NCI-H187 treated with DMSO at 0.1 percent for 48 hours (cell line): ENCODE measurements at regions not wholly inside any gene's neighbourhood (a gene's known extent, or its start where the extent isn't known, plus 50 kb on each side); places are given as distances from the start of the nearest gene placed in this dataset.

ENCODE experiments used
- DNase-seq: peaks from one replicate; lab custom pipeline; 2025; lab: John Stamatoyannopoulos, UW

DNA sequence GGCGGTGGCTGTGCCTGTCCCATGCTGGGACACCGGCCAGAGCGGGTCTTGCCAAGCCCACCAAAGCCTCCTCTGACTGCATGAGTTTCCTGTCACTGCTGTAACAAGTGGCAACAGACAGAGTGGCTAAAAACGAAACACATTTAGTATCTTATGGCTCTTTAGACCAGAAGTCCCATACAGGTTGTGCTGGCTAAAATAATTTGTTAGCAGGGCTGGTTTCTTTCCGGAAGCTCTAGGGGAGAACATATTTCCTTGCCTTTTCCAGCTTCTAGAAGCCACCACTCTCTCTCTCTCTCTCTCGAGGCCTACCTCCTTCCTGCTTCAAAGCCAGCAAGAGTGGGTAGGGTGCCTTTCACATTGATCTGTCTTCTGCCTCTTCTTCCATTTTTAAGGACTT is 171.6 kb upstream of the PLPP4 start:
- DNase-seq, result no peak

DNA sequence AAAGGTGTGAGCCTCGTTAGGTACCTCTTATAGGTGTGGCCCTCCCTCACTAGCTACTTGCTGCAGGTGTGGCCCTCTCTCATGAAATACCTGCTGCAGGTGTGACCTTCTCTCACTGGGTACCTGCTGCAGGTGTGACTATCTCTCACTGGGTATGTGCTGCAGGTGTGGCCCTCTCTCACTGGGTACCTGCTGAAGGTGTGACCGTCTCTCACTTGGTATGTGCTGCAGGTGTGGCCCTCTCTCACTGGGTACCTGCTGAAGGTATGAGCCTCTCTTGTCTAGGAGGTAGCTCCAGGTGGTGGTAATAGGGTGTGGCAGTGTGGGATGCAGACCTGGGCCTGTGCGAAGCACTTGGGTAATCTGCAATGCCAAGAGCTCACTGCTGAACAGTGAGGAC is 170.7 kb upstream of the PLPP4 start:
- DNase-seq, result no peak

GRCh38 chr10:120300513-120300912 is 156.5 kb upstream of the PLPP4 start:
- DNase-seq, result no peak

DNA sequence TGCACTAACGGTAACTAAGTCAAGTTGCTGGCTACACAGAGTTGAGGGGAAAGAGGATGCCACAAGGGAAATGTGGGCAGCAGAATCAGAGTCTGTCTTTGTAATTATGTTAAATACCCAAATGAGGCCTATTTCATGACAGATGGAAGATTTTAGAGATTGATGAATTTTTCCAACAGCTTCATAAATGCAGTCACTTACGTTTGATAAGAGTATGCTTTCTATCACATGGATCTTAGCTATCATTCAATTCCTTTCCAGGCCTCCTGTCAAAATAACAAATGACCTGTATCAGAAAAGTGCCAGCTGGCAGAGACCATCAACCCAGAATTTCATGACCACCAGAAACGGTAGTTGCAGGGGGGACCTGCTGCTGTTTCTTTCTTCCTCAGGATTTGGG is 148.4 kb upstream of the PLPP4 start:
- DNase-seq, result no peak

- no peak for DNase-seq
Observed at GRCh38 chr10:120313715-120314114, 143.3 kb upstream of the PLPP4 start.

- no peak for DNase-seq
Observed at GRCh38 chr10:120314442-120314841, 142.6 kb upstream of the PLPP4 start.

DNA sequence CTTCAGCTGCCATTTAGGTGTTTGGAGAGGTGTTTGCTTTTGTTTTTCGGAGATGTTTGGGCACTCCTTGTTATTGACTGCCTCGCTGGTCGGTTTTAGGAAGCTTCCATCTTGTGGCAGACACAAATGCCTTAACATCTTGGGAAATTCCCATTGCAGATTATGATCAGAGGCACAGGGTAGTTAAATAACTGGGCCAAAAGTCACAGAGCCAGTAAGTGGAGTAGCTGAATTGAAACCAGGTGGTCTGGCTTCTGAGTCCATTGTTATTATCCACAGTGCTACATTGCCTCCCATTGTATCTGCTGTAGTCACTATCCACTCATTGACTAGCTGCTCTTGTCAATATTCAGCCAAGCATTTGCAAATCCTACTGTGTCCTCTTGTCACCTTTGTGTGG is 138.2 kb upstream of the PLPP4 start:
- no peak for DNase-seq

DNA sequence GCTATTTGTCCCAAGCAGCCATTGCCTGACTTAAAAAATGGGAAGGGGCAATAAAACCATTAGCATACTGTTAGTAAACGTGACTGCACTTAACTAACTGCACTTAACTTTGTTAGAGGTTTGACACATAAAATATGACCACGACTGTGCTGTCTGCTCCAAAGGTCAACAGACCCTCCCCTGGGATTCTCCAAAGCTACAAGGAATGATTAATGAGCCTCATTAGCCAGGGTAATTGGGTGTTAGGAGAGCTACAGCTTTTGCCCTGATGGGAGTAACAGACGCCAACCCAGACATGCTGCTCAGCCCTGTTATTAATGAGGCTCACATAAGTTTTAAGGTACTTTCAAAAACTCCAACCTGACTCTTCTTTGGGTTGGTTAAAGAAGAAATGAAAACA is 129.4 kb upstream of the PLPP4 start:
- DNase-seq, result no peak

- DNase-seq, result no peak
Observed at GRCh38 chr10:120328647-120329046, 128.4 kb upstream of the PLPP4 start.

DNA sequence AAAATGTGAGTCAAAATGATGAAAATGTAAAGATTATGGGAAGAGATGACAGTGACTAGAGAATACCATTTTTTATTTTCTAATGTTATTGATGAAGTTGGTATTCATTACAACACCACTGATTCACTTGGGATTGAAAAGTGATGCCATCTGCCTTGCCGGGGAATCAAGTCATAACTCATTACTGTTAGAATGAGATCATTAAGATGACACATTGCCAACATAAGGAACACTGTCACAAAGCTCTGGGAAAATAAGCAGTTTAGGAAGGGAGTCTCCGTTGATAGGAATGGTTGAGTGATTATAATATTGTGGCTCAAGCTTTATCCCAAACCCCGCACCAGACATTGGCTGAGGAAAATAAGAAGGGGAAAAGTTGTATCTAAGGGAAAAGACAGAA is 121.5 kb upstream of the PLPP4 start:
- DNase-seq, result no peak

- DNase-seq, result no peak
Observed at GRCh38 chr10:120336306-120336910, 120.6 kb upstream of the PLPP4 start.

GRCh38 chr10:120336911-120337540 is 120.0 kb upstream of the PLPP4 start:
- peak; percentile 20 for DNase-seq

DNA sequence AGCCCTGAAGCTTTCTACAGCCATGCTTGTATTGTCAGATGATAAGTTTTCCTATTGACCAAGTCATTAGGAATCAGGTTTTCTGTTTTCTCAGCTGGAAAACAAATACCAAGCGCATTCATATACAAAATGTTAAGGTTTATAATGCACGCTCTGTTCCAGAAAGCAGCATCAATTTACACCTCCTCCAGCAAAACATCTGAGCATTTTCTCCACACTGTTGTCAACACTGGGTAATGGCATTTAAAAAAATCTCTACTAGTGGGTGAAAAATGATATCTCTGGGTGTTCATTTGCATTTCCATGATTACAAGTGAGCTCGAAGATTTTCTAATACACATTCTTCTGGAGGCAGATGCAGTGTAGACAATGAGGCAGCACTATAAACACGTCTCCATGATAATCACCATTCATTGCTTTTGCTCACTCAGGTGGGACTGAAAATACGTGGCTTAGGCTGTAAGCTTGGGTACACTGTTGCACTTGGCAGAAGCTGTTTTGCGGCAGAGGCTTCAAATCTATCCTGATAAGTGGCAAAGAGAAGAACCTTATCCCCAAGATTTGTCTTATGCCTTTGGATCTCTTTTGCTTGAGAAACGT is 114.8 kb upstream of the PLPP4 start:
- no peak for DNase-seq

DNA sequence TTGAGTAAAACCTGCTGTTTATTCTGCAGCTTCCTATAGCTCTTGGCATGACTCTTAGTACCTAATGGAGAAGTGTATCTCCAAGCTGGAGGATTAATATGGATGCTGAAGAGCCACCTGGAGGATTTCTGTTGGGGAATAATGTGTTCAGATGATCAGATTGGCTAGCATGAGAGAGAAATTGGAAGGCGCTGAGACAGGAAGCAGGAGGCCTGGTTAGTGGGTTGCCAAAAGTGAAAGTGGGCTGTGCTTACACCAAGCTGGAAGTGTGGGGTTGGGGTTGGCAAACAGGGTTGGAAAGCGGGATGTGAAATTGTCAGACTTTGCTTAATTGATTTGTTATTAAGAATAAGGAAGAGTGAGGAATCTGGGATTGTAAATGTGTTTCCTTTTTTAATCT is 111.8 kb upstream of the PLPP4 start:
- DNase-seq, result no peak

DNA sequence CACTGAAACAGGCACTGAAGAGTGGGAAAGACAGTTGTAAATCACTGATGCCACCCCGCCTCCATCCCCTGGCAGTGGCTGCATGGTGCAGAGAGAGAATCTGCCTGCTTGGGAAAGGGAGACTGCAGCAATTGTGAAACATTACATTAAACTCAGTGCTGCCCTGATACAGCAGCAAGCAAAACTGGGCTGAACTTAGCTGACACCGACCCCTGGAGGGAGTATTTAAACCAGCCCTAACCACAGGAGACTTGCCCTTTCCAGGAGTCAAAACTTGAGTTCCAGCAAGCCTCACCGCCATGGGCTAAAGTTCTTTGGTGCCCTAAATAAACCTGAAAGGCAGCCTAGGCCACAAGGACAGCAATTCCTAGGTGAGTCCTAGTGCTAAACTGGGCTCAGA is 109.4 kb upstream of the PLPP4 start:
- no peak for DNase-seq

DNA sequence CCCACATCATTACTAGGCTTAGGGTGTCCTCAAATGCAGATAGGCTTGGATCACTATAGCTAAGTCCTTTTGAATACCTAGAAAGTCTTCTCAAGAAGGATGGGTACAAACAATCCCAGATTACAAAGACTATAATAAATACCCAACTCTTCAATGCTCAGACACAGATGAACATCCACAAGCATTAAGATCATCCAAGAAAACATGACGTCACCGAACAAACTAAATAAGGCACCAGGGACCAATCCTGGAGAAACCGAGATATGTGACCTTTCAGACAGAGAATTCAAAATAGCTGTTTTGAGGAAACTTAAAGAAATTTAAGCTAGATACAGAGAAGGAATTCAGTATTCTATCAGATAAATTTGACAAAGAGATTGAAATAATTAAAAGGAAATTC is 108.0 kb upstream of the PLPP4 start:
- DNase-seq, result no peak

- no peak for DNase-seq
Observed at GRCh38 chr10:120355425-120355824, 101.6 kb upstream of the PLPP4 start.

DNA sequence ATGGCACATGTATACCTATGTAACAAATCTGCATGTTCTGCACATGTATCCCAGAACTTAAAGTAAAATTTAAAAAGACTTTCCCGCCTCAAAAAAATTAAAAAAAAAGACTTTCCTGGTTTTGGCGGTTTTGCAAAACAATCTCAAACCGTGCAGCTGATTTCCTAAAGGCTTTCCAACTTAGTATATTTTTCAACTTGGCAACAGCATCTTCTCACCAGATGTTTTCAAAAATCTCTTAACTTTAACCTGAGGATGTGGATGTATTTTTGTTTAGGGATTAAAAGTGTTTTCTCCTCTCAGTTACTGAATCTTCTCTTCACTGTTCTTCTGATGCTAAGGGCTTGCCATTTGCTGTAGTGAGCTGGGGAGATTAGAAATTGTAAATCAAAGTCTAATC is 96.5 kb upstream of the PLPP4 start:
- DNase-seq, result no peak

- no peak for DNase-seq
Observed at GRCh38 chr10:120365872-120366271, 91.2 kb upstream of the PLPP4 start.

DNA sequence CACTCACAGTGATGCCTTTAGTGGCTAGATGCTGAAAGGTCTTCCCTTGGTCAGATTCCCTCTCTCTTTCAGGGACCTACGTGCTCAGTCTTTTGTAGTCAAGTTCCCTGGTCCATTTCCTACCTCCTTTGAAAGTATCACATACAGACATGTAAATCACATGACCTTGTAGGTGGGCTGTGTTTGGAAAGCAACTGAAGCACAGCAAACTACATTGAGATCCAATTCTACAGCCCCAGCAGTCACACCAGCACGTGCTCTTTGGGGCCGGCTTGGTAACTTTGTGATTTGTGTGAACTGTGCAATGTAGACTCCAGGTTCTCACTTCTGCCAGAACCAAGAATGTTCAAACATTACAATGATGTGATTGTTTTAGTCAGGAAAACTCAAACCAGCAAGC is 89.7 kb upstream of the PLPP4 start:
- DNase-seq, result no peak

GRCh38 chr10:120368338-120368737 is 88.7 kb upstream of the PLPP4 start:
- no peak for DNase-seq

- DNase-seq, result no peak
Observed at GRCh38 chr10:120368927-120369326, 88.1 kb upstream of the PLPP4 start.

DNA sequence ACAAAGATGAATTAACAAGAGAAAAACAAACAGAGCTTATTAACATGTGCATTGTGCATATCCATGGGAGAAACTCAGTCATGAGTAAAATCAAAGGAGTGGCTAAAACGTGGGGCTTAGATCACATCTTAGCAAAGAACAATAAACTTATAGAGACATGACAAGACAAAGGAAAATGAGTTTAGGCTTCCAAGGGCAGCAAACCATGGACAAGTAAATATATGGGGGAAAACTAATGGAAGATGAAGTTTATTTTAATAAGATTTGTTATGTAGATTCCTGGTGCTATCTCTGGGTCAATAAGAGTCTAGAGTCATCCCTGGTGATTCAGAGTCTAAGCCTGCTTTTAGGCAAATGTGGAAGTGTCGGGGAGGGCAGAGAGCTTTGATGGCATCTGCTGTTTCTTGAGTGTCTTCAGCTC is 87.2 kb upstream of the PLPP4 start:
- no peak for DNase-seq

DNA sequence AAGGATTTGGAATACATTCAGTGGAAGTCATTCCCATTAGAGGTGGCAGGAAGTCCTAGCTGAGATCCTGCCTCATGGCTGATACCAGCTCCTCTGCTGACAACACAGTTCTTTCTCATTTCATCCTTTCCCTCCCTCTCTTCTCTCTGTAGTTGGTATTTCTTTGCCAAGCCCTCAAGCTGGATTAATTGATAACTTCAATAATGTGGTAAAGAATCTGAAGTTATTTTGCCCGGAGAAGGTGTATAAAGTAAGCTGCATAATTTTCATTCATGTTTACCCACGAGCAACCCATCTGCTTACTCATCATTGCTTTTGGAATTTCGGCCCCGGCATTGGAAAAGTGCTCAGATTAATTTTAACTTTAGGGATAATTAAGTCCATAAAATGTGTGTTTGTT is 85.2 kb upstream of the PLPP4 start:
- no peak for DNase-seq
